ENCODE measurements at regions not wholly inside any gene's neighbourhood (a gene's known extent, or its start where the extent isn't known, plus 50 kb on each side); places are given as distances from the start of the nearest gene placed in this dataset.
"Not testable (repeated sequence)": the region's sequence is repeated elsewhere in the genome, so short reads cannot be mapped to it uniquely, and the experiment has no call there.

DNA sequence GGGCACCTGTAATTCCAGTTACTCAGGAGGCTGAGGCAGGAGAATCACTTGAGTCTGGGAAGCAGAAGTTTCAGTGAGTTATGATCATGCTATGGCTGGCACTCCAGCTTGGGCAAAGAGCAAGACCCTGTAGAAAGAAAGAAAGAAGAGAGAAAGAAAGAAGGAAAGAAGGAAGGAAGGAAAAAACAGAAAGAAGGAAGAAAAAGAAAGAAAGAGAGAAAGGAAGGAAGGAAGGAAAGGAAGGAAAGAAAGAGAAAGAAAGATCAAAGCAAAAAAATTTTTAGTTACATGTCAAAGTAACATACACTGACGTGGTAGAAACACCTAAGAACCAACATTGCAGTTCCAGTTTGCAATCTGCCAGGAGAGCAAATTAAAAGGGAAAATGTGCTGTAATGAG, 73.8 kb upstream of the JCAD start:
- Mint-ChIP-seq H3K9me3 (no peaks in the 10 kb centered on the region), H3K4me1 (ENCODE audit: low read depth) (peaks cover 1% of the 10 kb centered on the region), H3K27me3 (ENCODE audit: low read depth) (peaks cover 17% of the 10 kb centered on the region), H3K4me3 (no peak overlapping the region), H3K27ac (peak overlapping the region; percentile 0), H3K36me3 (ENCODE audit: low read depth) (no peaks in the 10 kb centered on the region)

DNA sequence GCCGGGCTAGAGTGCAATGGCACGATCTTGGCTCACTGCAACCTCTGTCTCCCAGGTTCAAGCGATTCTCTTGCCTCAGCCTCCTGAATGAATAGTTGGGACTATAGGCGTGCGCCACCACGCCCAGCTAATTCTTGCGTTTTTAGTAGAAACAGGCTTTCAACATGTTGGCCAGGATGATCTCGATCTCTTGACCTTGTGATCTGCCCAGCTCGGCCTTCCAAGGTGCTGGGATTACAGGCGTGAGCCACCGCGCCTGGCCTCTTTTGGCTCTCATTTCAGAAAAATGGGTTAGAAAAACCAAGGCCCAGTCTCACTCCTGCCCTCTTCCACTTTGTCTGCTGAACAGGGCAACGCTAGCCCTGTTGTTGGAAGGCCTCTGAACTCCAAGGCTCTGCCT, 72.0 kb upstream of the JCAD start:
- not testable (repeated sequence) for H3K4me3 Mint-ChIP-seq; H3K9me3 Mint-ChIP-seq; H3K36me3 Mint-ChIP-seq (ENCODE audit: low read depth); H3K27ac Mint-ChIP-seq; H3K4me1 Mint-ChIP-seq (ENCODE audit: low read depth)
- peaks cover 20% of the 10 kb centered on the region for H3K27me3 Mint-ChIP-seq (ENCODE audit: low read depth)

DNA sequence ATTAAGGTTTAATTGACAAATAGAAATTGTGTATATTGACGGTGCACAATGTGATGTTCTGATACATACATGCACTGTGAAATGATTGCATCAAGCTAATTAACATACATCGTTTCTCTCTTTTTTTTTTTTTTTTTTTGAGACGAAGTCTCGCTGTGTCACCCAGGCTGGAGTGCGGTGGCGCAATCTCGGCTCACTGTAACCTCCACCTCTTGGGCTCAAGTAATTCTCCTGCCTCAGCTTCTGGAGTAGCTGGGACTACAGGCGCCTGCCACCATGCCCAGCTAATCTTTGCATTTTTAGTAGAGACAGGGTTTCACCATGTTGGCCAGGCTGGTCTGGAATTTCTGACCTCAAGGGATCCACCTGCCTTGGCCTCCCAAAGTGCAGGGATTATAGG, 69.9 kb upstream of the JCAD start:
- H3K36me3 Mint-ChIP-seq (ENCODE audit: low read depth); H3K9me3 Mint-ChIP-seq; H3K4me1 Mint-ChIP-seq (ENCODE audit: low read depth); H3K27ac Mint-ChIP-seq; H3K4me3 Mint-ChIP-seq: not testable (repeated sequence)
- H3K27me3 Mint-ChIP-seq (ENCODE audit: low read depth): peaks cover 26% of the 10 kb centered on the region

DNA sequence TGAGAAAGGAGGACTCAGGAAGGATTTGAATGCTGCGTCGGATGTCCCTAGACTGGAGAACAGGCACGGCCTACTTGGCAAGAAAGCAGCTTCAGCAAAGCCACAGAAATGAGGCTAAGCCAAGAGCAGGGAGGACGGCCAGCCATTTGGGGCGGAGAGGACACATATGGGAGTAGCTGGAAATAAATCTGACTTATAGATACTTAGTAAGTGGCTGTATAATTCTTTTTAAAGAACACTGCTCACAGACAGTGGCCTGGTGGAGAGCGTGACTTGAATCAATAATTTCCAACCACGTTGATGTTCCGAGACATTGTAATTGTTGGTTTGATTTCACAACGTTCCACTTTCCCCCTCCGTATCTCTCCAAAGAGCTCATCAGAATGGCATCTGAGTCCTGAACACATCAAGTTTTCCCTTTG, 67.7 kb upstream of the JCAD start:
- no peak overlapping the region for H3K4me3 Mint-ChIP-seq
- no peaks in the 10 kb centered on the region for H3K9me3 Mint-ChIP-seq
- no peak overlapping the region for H3K27ac Mint-ChIP-seq
- H3K36me3 Mint-ChIP-seq (ENCODE audit: low read depth): no peaks in the 10 kb centered on the region
- peaks cover 6% of the 10 kb centered on the region for H3K4me1 Mint-ChIP-seq (ENCODE audit: low read depth)
- H3K27me3 Mint-ChIP-seq (ENCODE audit: low read depth): peaks cover 24% of the 10 kb centered on the region

DNA sequence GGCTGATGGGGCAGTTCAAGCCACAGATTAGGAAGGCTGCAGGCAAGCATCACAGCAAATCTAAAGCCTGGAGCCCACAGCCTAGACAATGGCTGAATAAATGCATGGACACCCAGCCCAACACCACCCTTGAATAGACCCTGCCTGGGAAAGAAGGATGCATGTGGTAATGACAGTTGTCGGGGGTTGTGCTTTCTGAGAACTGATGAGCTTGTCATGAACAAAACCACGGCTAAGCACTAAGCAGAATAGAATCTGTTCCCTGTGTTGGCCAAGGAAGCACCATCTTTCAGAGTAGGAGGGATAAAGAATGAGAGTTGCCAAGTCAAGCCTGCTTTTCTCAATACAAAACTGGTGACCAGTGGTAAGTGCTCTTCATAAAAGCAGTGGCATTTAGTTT, 66.1 kb upstream of the JCAD start:
- no peak overlapping the region for H3K27ac Mint-ChIP-seq
- H3K4me1 Mint-ChIP-seq (ENCODE audit: low read depth): peaks cover 6% of the 10 kb centered on the region
- no peak overlapping the region for H3K4me3 Mint-ChIP-seq
- H3K36me3 Mint-ChIP-seq (ENCODE audit: low read depth): no peaks in the 10 kb centered on the region
- H3K9me3 Mint-ChIP-seq: no peaks in the 10 kb centered on the region
- peaks cover 28% of the 10 kb centered on the region for H3K27me3 Mint-ChIP-seq (ENCODE audit: low read depth)

DNA sequence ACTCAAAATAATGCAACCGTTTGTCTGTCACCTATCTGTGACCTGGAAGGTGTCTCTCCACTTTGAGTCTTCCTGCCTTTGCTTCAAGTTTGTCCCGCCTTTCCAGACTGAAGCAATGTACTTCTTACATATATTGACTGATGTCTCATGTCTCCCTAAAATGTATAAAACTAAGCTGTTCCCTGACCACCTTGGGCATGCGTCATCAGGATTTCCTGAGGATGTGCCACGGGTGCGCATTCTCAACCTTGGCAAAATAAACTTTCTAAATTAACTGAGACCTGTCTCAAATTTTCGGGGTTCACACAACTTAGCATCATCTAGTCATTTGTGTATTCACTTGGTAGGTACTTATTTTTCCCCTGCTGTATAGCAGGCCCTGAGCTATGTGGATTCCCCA, 65.3 kb upstream of the JCAD start:
- H3K27ac Mint-ChIP-seq: no peak overlapping the region
- no peaks in the 10 kb centered on the region for H3K36me3 Mint-ChIP-seq (ENCODE audit: low read depth)
- no peaks in the 10 kb centered on the region for H3K9me3 Mint-ChIP-seq
- H3K4me1 Mint-ChIP-seq (ENCODE audit: low read depth): peaks cover 6% of the 10 kb centered on the region
- peaks cover 28% of the 10 kb centered on the region for H3K27me3 Mint-ChIP-seq (ENCODE audit: low read depth)
- H3K4me3 Mint-ChIP-seq: no peak overlapping the region

DNA sequence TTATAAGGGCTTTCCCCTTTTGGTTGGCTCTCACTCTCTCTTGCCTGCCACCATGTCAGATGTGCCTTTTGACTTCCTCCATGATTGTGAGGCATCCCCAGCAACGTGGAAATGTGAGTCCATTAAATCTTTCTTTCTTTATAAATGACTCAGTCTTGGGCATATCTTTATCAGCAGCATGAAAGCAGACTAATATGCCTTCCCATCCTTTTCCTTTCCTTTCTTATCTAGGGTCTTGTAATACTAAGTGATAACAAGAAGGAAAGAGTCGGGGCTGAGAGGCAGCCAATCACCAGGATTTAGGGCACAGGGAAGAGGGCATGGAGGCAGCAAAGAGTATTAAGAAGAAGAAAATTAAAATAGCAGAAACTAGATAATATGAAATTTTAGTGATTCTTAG, 62.0 kb upstream of the JCAD start:
- Mint-ChIP-seq H3K9me3 (no peaks in the 10 kb centered on the region), H3K36me3 (ENCODE audit: low read depth) (no peaks in the 10 kb centered on the region), H3K4me3 (no peak overlapping the region), H3K27ac (no peak overlapping the region), H3K27me3 (ENCODE audit: low read depth) (peaks cover 14% of the 10 kb centered on the region), H3K4me1 (ENCODE audit: low read depth) (peaks cover 4% of the 10 kb centered on the region)

DNA sequence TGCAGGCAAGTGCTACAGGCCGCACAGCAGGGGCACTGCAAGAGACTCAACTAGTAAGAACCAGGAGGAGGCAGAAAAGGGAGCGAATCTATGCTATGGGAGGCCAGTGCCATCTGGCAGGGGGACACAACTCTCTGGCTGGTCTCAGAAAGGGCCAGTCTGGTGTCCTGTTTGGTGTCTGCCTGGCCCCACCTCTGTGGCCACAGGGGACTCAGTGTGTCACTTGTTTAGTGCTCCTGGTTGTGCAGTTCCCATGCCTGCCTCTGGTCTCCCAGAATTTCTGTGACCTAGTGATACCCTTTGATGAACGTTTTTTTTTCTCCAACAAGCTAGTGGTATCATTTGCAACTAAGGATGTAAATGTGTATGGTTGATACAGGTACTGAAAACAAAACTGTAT, 59.2 kb upstream of the JCAD start:
- peaks cover 12% of the 10 kb centered on the region for H3K4me1 Mint-ChIP-seq (ENCODE audit: low read depth)
- H3K36me3 Mint-ChIP-seq (ENCODE audit: low read depth): no peaks in the 10 kb centered on the region
- H3K9me3 Mint-ChIP-seq: no peaks in the 10 kb centered on the region
- no peak overlapping the region for H3K27ac Mint-ChIP-seq
- H3K27me3 Mint-ChIP-seq (ENCODE audit: low read depth): peaks cover 4% of the 10 kb centered on the region
- H3K4me3 Mint-ChIP-seq: no peak overlapping the region

DNA sequence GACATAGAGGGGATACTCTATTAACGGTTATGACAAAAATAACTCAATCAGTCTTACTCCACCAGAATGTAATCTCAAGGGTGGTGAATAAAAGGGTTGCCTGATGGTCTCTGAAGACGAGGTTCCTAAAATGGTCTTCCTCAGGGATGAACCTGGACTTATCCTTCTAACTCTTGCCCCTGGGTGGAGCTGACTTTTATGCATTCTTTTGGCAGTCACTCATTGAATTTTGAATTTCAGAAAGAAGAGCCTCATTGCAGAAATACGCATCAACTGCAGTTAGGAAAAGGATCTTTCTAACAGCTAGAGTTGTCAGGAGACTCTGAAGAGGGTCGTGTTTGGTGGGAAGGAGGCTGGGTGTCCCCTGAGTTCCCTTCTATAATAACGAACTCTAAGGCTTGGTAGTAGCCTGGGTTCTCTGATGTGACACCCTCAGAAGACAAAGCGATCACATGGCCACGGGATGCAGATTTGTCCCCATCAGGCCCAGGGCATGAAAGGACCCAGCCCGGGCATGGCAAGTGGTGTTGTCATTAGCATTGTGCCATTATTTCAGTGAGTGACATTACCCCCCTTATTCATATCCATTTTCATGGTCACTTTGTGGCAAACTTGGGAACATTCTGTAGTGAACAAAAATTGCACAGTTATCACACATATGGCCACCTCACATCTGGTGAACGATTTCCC, 58.6 kb upstream of the JCAD start:
- Mint-ChIP-seq H3K36me3 (ENCODE audit: low read depth) (no peaks in the 10 kb centered on the region), H3K9me3 (no peaks in the 10 kb centered on the region), H3K4me3 (no peak overlapping the region), H3K4me1 (ENCODE audit: low read depth) (peaks cover 12% of the 10 kb centered on the region), H3K27me3 (ENCODE audit: low read depth) (peaks cover 4% of the 10 kb centered on the region), H3K27ac (no peak overlapping the region)

DNA sequence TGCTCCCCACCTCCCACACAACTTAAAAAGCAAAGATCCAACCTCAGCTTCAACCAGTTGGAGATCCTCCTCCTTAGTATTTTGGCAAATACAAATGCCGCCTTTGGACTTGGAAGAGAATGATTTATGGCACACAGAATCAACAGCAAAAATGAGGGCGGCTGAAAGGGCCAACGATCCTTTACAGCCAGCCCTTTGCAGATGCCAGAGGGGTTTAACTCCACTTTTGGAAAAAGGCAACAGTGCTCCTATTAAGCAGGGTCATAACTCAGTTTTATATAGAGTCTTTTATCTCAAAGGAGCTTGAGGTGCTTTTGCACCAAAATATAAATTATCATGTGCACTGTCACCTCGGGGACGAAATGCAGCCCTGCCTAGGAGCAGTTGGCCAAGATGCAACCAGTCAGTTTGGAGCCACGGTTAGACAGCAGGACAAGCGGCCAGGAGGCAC, 56.7 kb upstream of the JCAD start:
- H3K27me3 Mint-ChIP-seq (ENCODE audit: low read depth): peaks cover 3% of the 10 kb centered on the region
- H3K27ac Mint-ChIP-seq: no peak overlapping the region
- peaks cover 12% of the 10 kb centered on the region for H3K4me1 Mint-ChIP-seq (ENCODE audit: low read depth)
- H3K9me3 Mint-ChIP-seq: no peaks in the 10 kb centered on the region
- H3K36me3 Mint-ChIP-seq (ENCODE audit: low read depth): no peaks in the 10 kb centered on the region
- no peak overlapping the region for H3K4me3 Mint-ChIP-seq

DNA sequence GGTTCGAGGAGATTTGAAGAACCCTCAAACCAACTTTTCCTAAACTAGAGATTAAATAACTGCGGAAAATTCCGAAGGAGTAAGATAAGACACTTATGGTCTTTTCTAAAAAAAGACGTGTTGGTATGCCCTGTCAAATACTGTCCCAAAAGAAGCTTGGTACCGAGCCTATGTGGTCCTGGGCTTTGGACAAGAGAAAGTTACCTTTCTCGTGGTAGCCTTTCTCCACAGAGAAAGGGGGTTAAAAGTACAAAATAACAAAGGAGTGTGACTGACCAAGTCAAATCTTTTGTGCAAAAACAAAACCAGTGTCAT, 56.2 kb upstream of the JCAD start:
- H3K9me3 Mint-ChIP-seq: no peaks in the 10 kb centered on the region
- no peaks in the 10 kb centered on the region for H3K36me3 Mint-ChIP-seq (ENCODE audit: low read depth)
- no peak overlapping the region for H3K27ac Mint-ChIP-seq
- H3K27me3 Mint-ChIP-seq (ENCODE audit: low read depth): peaks cover 3% of the 10 kb centered on the region
- H3K4me3 Mint-ChIP-seq: no peak overlapping the region
- peaks cover 12% of the 10 kb centered on the region for H3K4me1 Mint-ChIP-seq (ENCODE audit: low read depth)

DNA sequence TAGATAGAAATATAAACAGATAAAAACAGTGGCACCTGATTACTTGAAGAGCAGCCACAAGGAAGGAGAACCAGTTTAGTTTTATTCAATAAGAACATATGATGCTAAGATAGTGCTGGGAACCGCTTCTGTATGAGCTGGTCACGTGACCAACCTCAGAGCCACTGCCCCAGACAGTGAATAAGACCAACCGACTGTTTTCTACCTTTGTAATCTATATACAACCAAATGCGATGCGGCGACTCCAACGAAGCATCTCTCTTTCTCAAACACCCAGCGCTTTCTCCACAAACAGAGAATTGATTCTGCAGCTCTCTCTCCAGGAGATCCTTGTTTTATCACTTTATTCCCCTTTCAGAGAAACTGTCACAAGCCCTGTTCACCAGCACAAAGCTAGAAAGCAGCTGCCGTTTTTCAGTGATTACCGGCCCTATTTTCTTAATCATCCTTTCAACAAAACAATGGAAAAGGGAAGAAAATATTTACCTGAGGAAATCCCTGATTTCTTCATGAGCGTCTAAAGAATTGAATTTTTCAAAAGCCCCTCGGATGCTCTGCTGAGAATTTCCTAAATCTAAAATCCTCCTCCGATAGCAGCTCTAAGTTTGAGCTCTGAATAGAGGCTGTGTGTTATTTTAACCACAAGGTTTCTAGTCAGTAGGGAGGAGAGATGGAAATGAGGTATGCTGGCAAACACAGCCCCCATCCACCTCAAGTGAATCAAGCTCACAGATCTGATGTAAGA, 55.7 kb upstream of the JCAD start:
- peaks cover 12% of the 10 kb centered on the region for H3K4me1 Mint-ChIP-seq (ENCODE audit: low read depth)
- no peak overlapping the region for H3K27ac Mint-ChIP-seq
- no peak overlapping the region for H3K4me3 Mint-ChIP-seq
- H3K27me3 Mint-ChIP-seq (ENCODE audit: low read depth): peaks cover 3% of the 10 kb centered on the region
- no peaks in the 10 kb centered on the region for H3K9me3 Mint-ChIP-seq
- H3K36me3 Mint-ChIP-seq (ENCODE audit: low read depth): no peaks in the 10 kb centered on the region

DNA sequence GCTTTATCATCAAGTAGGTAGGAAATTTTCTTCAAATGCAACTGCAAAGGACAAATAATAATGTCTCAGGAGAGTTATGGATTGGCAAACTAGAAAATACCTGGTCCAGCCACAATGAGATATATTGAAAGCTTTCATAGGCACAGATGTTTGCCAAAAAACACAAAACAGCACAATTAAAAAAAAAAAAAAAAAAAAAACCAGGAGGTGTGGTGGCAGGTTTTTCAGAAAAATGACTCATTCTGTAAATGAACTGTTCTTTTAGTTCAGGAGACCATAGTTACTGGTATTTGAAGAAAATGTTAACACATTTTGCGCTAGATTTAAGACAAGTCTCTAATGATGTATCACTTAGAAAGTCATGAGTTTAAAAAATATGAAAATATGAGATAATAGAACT, 55.0 kb upstream of the JCAD start:
- H3K9me3 Mint-ChIP-seq: no peaks in the 10 kb centered on the region
- no peak overlapping the region for H3K27ac Mint-ChIP-seq
- no peaks in the 10 kb centered on the region for H3K36me3 Mint-ChIP-seq (ENCODE audit: low read depth)
- no peak overlapping the region for H3K4me3 Mint-ChIP-seq
- H3K27me3 Mint-ChIP-seq (ENCODE audit: low read depth): peaks cover 5% of the 10 kb centered on the region
- H3K4me1 Mint-ChIP-seq (ENCODE audit: low read depth): peaks cover 12% of the 10 kb centered on the region

DNA sequence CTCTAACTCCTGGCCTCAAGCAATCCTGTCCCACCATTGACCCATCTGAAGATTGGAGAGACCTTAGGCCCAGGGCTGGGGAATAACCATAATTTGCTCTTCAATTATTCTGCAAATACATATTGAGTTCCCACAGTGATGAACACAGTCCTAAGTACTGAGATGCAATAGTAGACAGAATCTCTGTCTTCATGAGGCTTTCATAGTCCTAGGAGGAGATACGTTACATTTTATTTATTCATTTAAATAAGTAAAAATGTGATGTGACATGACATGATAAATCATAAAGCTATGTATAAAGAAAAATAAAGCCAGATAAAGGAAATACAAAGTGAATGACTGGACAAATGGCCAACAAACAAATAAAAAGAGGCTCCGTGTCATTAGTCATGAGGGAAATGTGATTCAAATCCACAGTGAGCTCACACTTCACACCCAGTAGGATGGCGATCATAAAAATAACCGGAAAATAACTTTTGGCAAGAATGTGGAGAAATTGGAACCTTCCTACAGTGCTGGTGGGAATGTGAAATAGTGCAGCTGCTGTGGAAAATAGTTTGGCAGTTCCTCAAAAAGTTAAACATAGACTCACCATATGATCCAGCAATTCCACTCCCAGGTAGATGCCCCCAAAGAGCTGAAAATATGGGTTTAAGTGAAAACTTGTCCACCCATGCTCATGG, 52.1 kb upstream of the JCAD start:
- Mint-ChIP-seq H3K4me3 (no peak overlapping the region), H3K36me3 (ENCODE audit: low read depth) (no peaks in the 10 kb centered on the region), H3K4me1 (ENCODE audit: low read depth) (peaks cover 12% of the 10 kb centered on the region), H3K27me3 (ENCODE audit: low read depth) (peaks cover 6% of the 10 kb centered on the region), H3K9me3 (no peaks in the 10 kb centered on the region), H3K27ac (no peak overlapping the region)

All from T-helper 1 cell treated with Interleukin-12 subunit alpha and Interleukin-12 subunit beta and Interleukin-4 antibody, amounts not matched to agents 30 μg/mL and 1 μg/mL, for 36 hours (primary cell).